A673 (cell line): ENCODE measurements at regions not wholly inside any gene's neighbourhood (a gene's known extent, or its start where the extent isn't known, plus 50 kb on each side); places are given as distances from the start of the nearest gene placed in this dataset.

Experiments
- BruUV-seq: library from RNA; stranded (reverse); fragments of 400-500 nt; replicated peaks from 2 replicates; lab custom pipeline; 2021; lab: Mats Ljungman, UMichigan
- CTCF ChIA-PET: fragments of 300-600 bp; sonication (Branson Sonifier 250); formaldehyde crosslinking; loops from one replicate; lab custom pipeline; 2022; ENCODE audit warnings: antibody characterized with exemption; lab: Charles Lee
- POLR2A ChIA-PET: fragments of 300-600 bp; sonication (Branson Sonifier 250); formaldehyde crosslinking; loops from one replicate; lab custom pipeline; 2022; ENCODE audit warnings: antibody characterized with exemption; ENCODE audit not compliant: low non-redundant PET; lab: Charles Lee
- DNase-seq: peaks from one replicate; pipeline ENCODE4 v3.0.0-alpha.2; 2015; ENCODE audit warnings: low spot score
- H3K27ac ChIP-seq: fragments of 200-600 bp; sonication (generic); 2 replicates; pipeline ENCODE4 v1.5.1; 2016; ENCODE audit warnings: mixed run types, low read depth, mild to moderate bottlenecking, mixed read lengths, antibody characterized with exemption, low read length; ENCODE audit not compliant: poor library complexity, severe bottlenecking
- H3K27me3 ChIP-seq: fragments of 200-600 bp; sonication (generic); replicated peaks from 2 replicates; pipeline ENCODE4 v1.6.1; 2017; ENCODE audit warnings: mixed run types, low read depth, mild to moderate bottlenecking, mixed read lengths, antibody characterized with exemption, low read length; ENCODE audit not compliant: insufficient read depth, poor library complexity
- H3K36me3 ChIP-seq: fragments of 200-600 bp; sonication (generic); 2 replicates; pipeline ENCODE4 v1.6.1; 2016; ENCODE audit warnings: mixed run types, mild to moderate bottlenecking, mixed read lengths, antibody characterized with exemption, low read length; ENCODE audit not compliant: insufficient read depth, poor library complexity, severe bottlenecking
- H3K4me1 ChIP-seq: fragments of 200-600 bp; sonication (generic); 2 replicates; pipeline ENCODE4 v1.6.1; 2017; ENCODE audit warnings: mixed run types, mild to moderate bottlenecking, mixed read lengths, antibody characterized with exemption, low read length; ENCODE audit not compliant: insufficient read depth, poor library complexity, severe bottlenecking
- H3K4me3 ChIP-seq: fragments of 200-600 bp; sonication (generic); 2 replicates; pipeline ENCODE4 v1.5.1; 2016; ENCODE audit warnings: low read depth, mixed run types, mild to moderate bottlenecking, mixed read lengths, low read length; ENCODE audit not compliant: poor library complexity, severe bottlenecking
- H3K9me3 ChIP-seq: fragments of 200-600 bp; sonication (generic); 2 replicates; pipeline ENCODE4 v1.6.1; 2016; ENCODE audit warnings: mixed run types, low read depth, mild to moderate bottlenecking, mixed read lengths, antibody characterized with exemption, low read length; ENCODE audit not compliant: poor library complexity, severe bottlenecking
- EZH2 ChIP-seq: fragments of 200-600 bp; sonication (generic); IDR thresholded peaks from 2 replicates; pipeline ENCODE4 v1.6.1; 2017; ENCODE audit warnings: borderline replicate concordance, low read depth, mild to moderate bottlenecking, mixed read lengths, antibody characterized with exemption, low read length; ENCODE audit not compliant: poor library complexity, severe bottlenecking
- intact Hi-C: fragments of 100-400 bp; cut with micrococcal nuclease; formaldehyde crosslinking; loops from one replicate; pipeline ENCODE4 v1.10.0; 2022; ENCODE audit not compliant: unreplicated experiment
- TF ChIP-seq, protein P1 (sequence below): fragments of 300-800, 200-600 bp; sonication (generic); conservative IDR thresholded peaks from 2 replicates; pipeline ENCODE4 v1.5.1; 2017; ENCODE audit warnings: low read depth, mild to moderate bottlenecking, antibody characterized with exemption, low read length, moderate library complexity, mixed read lengths

DNA sequence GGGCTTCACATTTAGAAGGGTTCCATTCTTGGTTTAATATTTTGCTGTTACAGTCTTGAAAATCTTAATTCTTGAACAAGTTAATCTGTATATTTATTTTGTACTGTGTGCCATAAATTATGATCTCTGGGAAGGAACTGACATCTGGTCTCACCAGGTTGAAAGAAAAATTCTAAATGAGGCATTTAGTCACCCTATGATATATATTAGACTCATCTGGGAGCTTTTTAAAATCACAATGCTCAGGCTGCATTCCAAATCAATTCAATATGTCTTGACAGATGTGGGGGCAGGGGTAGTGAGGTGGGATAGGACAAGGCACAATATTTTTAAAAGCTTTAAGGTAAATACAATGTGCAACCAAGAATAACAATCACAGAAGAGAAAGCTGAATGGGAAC is 569.2 kb downstream of the PRR16 start:
- BruUV-seq = no TSS peak

GRCh38 chr5:121038438-121038837 is 574.3 kb downstream of the PRR16 start:
- BruUV-seq = no TSS peak
- CTCF ChIA-PET = no interaction called here
- H3K4me3 ChIP-seq = no peak overlapping the region
- H3K4me1 ChIP-seq = no peaks in the 10 kb centered on the region
- H3K27me3 ChIP-seq = no peaks in the 10 kb centered on the region
- no peaks in the 10 kb centered on the region for H3K9me3 ChIP-seq
- no peaks in the 10 kb centered on the region for H3K36me3 ChIP-seq
- no peak for TF ChIP-seq EZH2
- TF ChIP-seq, protein P1, sequence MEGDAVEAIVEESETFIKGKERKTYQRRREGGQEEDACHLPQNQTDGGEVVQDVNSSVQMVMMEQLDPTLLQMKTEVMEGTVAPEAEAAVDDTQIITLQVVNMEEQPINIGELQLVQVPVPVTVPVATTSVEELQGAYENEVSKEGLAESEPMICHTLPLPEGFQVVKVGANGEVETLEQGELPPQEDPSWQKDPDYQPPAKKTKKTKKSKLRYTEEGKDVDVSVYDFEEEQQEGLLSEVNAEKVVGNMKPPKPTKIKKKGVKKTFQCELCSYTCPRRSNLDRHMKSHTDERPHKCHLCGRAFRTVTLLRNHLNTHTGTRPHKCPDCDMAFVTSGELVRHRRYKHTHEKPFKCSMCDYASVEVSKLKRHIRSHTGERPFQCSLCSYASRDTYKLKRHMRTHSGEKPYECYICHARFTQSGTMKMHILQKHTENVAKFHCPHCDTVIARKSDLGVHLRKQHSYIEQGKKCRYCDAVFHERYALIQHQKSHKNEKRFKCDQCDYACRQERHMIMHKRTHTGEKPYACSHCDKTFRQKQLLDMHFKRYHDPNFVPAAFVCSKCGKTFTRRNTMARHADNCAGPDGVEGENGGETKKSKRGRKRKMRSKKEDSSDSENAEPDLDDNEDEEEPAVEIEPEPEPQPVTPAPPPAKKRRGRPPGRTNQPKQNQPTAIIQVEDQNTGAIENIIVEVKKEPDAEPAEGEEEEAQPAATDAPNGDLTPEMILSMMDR = no peak
- intact Hi-C loops = no loop called here
- POLR2A ChIA-PET = no interaction called here
- no peak for DNase-seq
- H3K27ac ChIP-seq = no peak overlapping the region

More for the DNA sequence above, 569.2 kb downstream of the PRR16 start:
- Histone ChIP-seq H3K4me3 (no peak overlapping the region), H3K27me3 (no peaks in the 10 kb centered on the region), H3K27ac (no peak overlapping the region), H3K36me3 (no peaks in the 10 kb centered on the region), H3K4me1 (no peaks in the 10 kb centered on the region), H3K9me3 (no peaks in the 10 kb centered on the region)
- intact Hi-C loops = no loop called here
- POLR2A ChIA-PET = no interaction called here
- DNase-seq = no peak
- CTCF ChIA-PET = interaction anchor here (0.7 kb wide), 1 partner anchor 26 kb away, joined by 3 read pairs; no protein-coding TSS in a partner anchor
- TF ChIP-seq, protein P1 = no peak
- TF ChIP-seq EZH2 = no peak

- no TSS peak for BruUV-seq
- H3K4me1 ChIP-seq = no peaks in the 10 kb centered on the region
- CTCF ChIA-PET = no interaction called here
- H3K27me3 ChIP-seq = no peaks in the 10 kb centered on the region
- DNase-seq = no peak
- H3K4me3 ChIP-seq = no peak overlapping the region
- H3K36me3 ChIP-seq = no peaks in the 10 kb centered on the region
- no peaks in the 10 kb centered on the region for H3K9me3 ChIP-seq
- TF ChIP-seq EZH2 = no peak
- TF ChIP-seq, protein P1 = no peak
- intact Hi-C loops = no loop called here
- POLR2A ChIA-PET = no interaction called here
- H3K27ac ChIP-seq = no peak overlapping the region
Measured at GRCh38 chr5:121049971-121050370, 585.9 kb downstream of the PRR16 start.
